Brain microvascular endothelial cell (primary cell): ENCODE measurements at regions not wholly inside any gene's neighbourhood (a gene's known extent, or its start where the extent isn't known, plus 50 kb on each side); places are given as distances from the start of the nearest gene placed in this dataset.
"Not testable (repeated sequence)": the region's sequence is repeated elsewhere in the genome, so short reads cannot be mapped to it uniquely, and the experiment has no call there.

Experiments
- DNase-seq: peaks from one replicate; pipeline ENCODE4 v3.0.0-alpha.2; 2020
- H3K27ac ChIP-seq: fragments of 250-450 bp; sonication (Bioruptor Pico); 2 replicates; pipeline ENCODE4 v1.5.1; 2020; ENCODE audit warnings: mild to moderate bottlenecking, moderate library complexity
- H3K27me3 ChIP-seq: fragments of 250-450 bp; sonication (Bioruptor Pico); replicated peaks from 2 replicates; pipeline ENCODE4 v1.5.1; 2020; ENCODE audit warnings: mild to moderate bottlenecking
- H3K36me3 ChIP-seq: fragments of 250-450 bp; sonication (Bioruptor Pico); replicated peaks from 2 replicates; pipeline ENCODE4 v1.5.1; 2020; ENCODE audit warnings: mild to moderate bottlenecking
- H3K4me3 ChIP-seq: 2 replicates; pipeline ENCODE4 v1.5.1; 2011; ENCODE audit warnings: low read depth, mild to moderate bottlenecking, control low read depth, low read length, moderate library complexity
- in situ Hi-C: cut with HindIII; loops from 2 replicates; pipeline ENCODE4 v1.10.0; 2017; ENCODE audit warnings: low sequenced_read_pairs, low pct_ligation_motif_present
- TF ChIP-seq, protein P1 (sequence below): IDR thresholded peaks from 2 replicates; pipeline ENCODE4 v1.5.1; 2011; ENCODE audit warnings: low read depth, mild to moderate bottlenecking, moderate library complexity, low read length, control low read depth, inconsistent platforms; ENCODE audit errors: missing control alignments

DNA sequence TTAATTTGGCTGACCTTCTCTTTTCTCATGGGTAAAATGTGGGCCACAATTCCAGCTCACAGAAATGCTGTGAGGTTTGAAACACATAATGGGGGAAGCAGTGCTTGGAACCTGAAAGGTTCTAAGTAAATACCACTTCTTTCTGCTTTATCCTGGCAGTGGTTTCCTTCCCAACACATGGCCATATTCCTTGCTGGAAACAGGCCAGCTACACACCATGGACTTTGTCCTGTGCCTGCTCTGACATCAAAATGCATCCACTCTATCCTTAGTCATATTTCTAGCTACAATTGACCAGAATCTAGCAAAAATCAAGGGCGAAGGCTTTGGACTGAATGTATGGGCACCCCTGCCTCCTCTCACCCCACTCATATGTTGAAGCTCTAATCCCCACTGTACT lies 93.1 kb upstream of the TRPC7 start:
- Histone ChIP-seq H3K27ac (no peak overlapping the region), H3K36me3 (no peaks in the 10 kb centered on the region), H3K27me3 (no peaks in the 10 kb centered on the region), H3K4me3 (no peak overlapping the region)
- TF ChIP-seq, protein P1, sequence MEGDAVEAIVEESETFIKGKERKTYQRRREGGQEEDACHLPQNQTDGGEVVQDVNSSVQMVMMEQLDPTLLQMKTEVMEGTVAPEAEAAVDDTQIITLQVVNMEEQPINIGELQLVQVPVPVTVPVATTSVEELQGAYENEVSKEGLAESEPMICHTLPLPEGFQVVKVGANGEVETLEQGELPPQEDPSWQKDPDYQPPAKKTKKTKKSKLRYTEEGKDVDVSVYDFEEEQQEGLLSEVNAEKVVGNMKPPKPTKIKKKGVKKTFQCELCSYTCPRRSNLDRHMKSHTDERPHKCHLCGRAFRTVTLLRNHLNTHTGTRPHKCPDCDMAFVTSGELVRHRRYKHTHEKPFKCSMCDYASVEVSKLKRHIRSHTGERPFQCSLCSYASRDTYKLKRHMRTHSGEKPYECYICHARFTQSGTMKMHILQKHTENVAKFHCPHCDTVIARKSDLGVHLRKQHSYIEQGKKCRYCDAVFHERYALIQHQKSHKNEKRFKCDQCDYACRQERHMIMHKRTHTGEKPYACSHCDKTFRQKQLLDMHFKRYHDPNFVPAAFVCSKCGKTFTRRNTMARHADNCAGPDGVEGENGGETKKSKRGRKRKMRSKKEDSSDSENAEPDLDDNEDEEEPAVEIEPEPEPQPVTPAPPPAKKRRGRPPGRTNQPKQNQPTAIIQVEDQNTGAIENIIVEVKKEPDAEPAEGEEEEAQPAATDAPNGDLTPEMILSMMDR: no peak
- no peak for DNase-seq
- in situ Hi-C loops: no loop called here

- TF ChIP-seq, protein P1: no peak
- no peaks in the 10 kb centered on the region for H3K27me3 ChIP-seq
- in situ Hi-C loops: no loop called here
- H3K4me3 ChIP-seq: no peak overlapping the region
- no peak overlapping the region for H3K27ac ChIP-seq
- no peak for DNase-seq
- H3K36me3 ChIP-seq: no peaks in the 10 kb centered on the region
Observed at GRCh38 chr5:136457390-136458013, 92.2 kb upstream of the TRPC7 start.

DNA sequence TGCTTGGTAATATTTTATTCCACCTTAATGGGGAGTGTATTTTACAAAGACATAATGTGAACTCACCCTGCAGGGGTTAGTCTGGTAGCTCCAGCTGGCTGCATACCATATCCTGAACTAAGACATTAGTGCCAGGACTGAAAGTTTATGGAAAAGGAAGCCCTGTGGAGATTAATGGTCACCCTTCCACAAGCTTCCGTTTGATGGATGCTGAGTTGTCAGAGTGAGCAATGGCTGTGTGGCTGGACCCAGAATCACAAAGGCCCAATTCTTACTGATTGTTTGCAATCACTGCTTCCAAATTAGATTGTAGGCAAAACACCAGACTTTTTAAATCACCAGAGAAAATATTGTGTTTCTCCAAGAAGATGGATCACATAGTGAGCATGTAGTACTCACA lies 90.1 kb upstream of the TRPC7 start:
- Histone ChIP-seq H3K27me3 (no peaks in the 10 kb centered on the region), H3K27ac (no peak overlapping the region), H3K4me3 (no peak overlapping the region), H3K36me3 (no peaks in the 10 kb centered on the region)
- no peak for DNase-seq
- TF ChIP-seq, protein P1: no peak
- in situ Hi-C loops: no loop called here

GRCh38 chr5:136453986-136454758 lies 88.8 kb upstream of the TRPC7 start:
- in situ Hi-C loops: no loop called here
- H3K36me3 ChIP-seq: no peaks in the 10 kb centered on the region
- DNase-seq: no peak
- TF ChIP-seq, protein P1: no peak
- no peaks in the 10 kb centered on the region for H3K27me3 ChIP-seq
- H3K27ac ChIP-seq: no peak overlapping the region
- H3K4me3 ChIP-seq: no peak overlapping the region

DNA sequence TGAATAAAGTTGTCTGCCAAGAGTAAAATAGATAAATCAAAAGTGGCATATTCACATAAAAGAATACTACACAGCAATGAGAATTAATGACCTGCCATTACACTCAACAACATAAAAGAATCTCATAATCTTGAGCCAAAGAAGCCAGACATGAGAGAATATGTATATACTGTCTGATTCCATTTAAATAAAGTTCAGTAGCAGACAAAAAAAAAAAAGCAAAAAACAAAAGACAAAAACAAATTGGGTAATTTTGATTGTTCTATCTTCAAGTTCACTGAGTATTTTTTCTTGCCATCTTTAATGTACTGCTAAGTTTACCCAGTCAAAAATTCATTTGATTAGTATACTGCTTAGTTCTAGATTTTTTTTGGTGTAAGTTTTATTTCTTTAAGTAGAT lies 87.9 kb upstream of the TRPC7 start:
- Histone ChIP-seq H3K36me3 (no peaks in the 10 kb centered on the region), H3K4me3 (no peak overlapping the region), H3K27me3 (no peaks in the 10 kb centered on the region), H3K27ac (no peak overlapping the region)
- in situ Hi-C loops: no loop called here
- TF ChIP-seq, protein P1: no peak
- DNase-seq: no peak

DNA sequence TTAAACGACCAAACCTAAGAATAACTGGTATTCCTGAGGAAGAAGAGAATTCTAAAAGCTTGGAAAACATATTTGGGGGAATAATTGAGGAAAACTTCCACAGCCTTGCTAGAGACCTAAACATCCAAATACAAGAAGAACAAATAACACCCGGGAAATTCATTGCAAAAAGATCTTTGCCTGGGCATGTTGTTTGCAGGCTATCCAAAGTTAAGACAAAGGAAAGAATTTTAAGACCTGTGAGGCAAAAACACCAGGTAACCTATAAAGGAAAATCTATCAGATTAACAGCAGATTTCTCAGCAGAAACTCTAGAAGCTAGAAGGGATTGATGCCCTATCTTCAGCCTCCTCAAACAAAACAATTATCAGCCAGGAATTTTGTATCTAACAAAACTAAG lies 82.2 kb upstream of the TRPC7 start:
- H3K27ac ChIP-seq, DNase-seq, H3K4me3 ChIP-seq, H3K27me3 ChIP-seq, H3K36me3 ChIP-seq, in situ Hi-C loops: not testable (repeated sequence)
